CD14-positive monocyte (primary cell): ENCODE measurements at regions not wholly inside any gene's neighbourhood (a gene's known extent, or its start where the extent isn't known, plus 50 kb on each side); places are given as distances from the start of the nearest gene placed in this dataset.

Source experiments
- DNase-seq, 3 donors: peaks; one replicate each; pipeline ENCODE4 v3.0.0-alpha.2; 2011 to 2022
- H2AFZ ChIP-seq: 2 replicates; pipeline ENCODE4 v1.6.0; 2012; ENCODE audit warnings: mild to moderate bottlenecking, low read depth, low read length, inconsistent platforms; ENCODE audit not compliant: insufficient read depth, poor library complexity, severe bottlenecking
- H3K27ac ChIP-seq, 2 donors: 1 replicate in 1 of 2; 2 replicates in 1 of 2; pipeline ENCODE4 v1.5.1; 2012 to 2013; ENCODE audit warnings: low read length in 2 of 2, control low read depth in 1 of 2, inconsistent platforms in 1 of 2, low read depth in 1 of 2, mild to moderate bottlenecking in 1 of 2
- H3K27me3 ChIP-seq, 2 donors: one replicate each; pipeline versions ENCODE4 v1.6.0 to v1.6.1; 2011 to 2013; ENCODE audit warnings: low read length in 2 of 2; ENCODE audit not compliant: control insufficient read depth in 2 of 2, insufficient read depth in 2 of 2
- H3K36me3 ChIP-seq, 2 donors: replicated peaks in 1 of 2; 1 replicate in 1 of 2; 2 replicates in 1 of 2; pipeline versions ENCODE4 v1.5.1 to v1.6.1; 2012 to 2013; ENCODE audit warnings: low read length in 2 of 2, control low read depth in 1 of 2, inconsistent platforms in 1 of 2, mild to moderate bottlenecking in 1 of 2; ENCODE audit not compliant: insufficient read depth in 2 of 2, control insufficient read depth in 1 of 2
- H3K4me1 ChIP-seq, 2 donors: 1 replicate in 1 of 2; 2 replicates in 1 of 2; pipeline versions ENCODE4 v1.5.1 to v1.6.1; 2012 to 2013; ENCODE audit warnings: low read length in 2 of 2, control low read depth in 1 of 2, inconsistent platforms in 1 of 2, mild to moderate bottlenecking in 1 of 2, moderate library complexity in 1 of 2; ENCODE audit not compliant: insufficient read depth in 2 of 2, control insufficient read depth in 1 of 2
- H3K4me2 ChIP-seq: replicated peaks from 2 replicates; pipeline ENCODE3; 2012; ENCODE audit warnings: low read length, moderate library complexity, mild to moderate bottlenecking; ENCODE audit not compliant: poor library complexity, severe bottlenecking; ENCODE audit errors: extremely low read depth
- H3K4me3 ChIP-seq, 3 experiments: fragments of 200-600 bp in 1 of 3; sonication (generic) in 1 of 3; replicated peaks in 1 of 3; 1 replicate in 2 of 3; 2 replicates in 1 of 3; pipeline ENCODE4 v1.5.1; 2011 to 2013; ENCODE audit warnings: low read length in 3 of 3, mild to moderate bottlenecking in 3 of 3, control low read depth in 2 of 3, low read depth in 2 of 3, inconsistent platforms in 1 of 3, moderate library complexity in 1 of 3
- H3K79me2 ChIP-seq: 2 replicates; pipeline ENCODE4 v1.6.0; 2012; ENCODE audit warnings: mild to moderate bottlenecking, control low read depth, inconsistent platforms, low read length, moderate library complexity; ENCODE audit not compliant: insufficient read depth
- H3K9ac ChIP-seq: 2 replicates; pipeline ENCODE4 v1.6.0; 2017; ENCODE audit warnings: low read length, mild to moderate bottlenecking; ENCODE audit not compliant: insufficient read depth, poor library complexity, severe bottlenecking
- H3K9me3 ChIP-seq, 2 donors: replicated peaks in 1 of 2; 1 replicate in 1 of 2; 2 replicates in 1 of 2; pipeline versions ENCODE4 v1.5.1 to v1.6.1; 2012 to 2013; ENCODE audit warnings: low read length in 2 of 2, control low read depth in 1 of 2; ENCODE audit not compliant: control insufficient read depth in 1 of 2, insufficient read depth in 1 of 2
- H4K20me1 ChIP-seq: 2 replicates; pipeline ENCODE4 v1.6.0; 2012; ENCODE audit warnings: mild to moderate bottlenecking, low read length, control low read depth, moderate library complexity; ENCODE audit not compliant: insufficient read depth
- H3K27ac Mint-ChIP-seq, 7 donors: one replicate each; pipeline ENCODE4 v1.8.0; 2020; ENCODE audit warnings: mild to moderate bottlenecking in 7 of 7, mixed read lengths in 7 of 7, moderate library complexity in 6 of 7, inconsistent platforms in 2 of 7
- H3K27me3 Mint-ChIP-seq, 3 donors: one replicate each; pipeline ENCODE4 v1.8.0; 2021 to 2022; ENCODE audit warnings: low read depth in 3 of 3, mild to moderate bottlenecking in 3 of 3, mixed read lengths in 3 of 3, moderate library complexity in 3 of 3, inconsistent platforms in 1 of 3
- H3K36me3 Mint-ChIP-seq, 2 donors: one replicate each; pipeline ENCODE4 v1.8.0; 2020; ENCODE audit warnings: mixed read lengths in 2 of 2, inconsistent platforms in 1 of 2, mild to moderate bottlenecking in 1 of 2
- H3K4me1 Mint-ChIP-seq: one replicate; pipeline ENCODE4 v1.8.0; 2020; ENCODE audit warnings: mild to moderate bottlenecking, mixed read lengths
- H3K4me3 Mint-ChIP-seq, 2 donors: one replicate each; pipeline ENCODE4 v1.8.0; 2020; ENCODE audit warnings: mild to moderate bottlenecking in 2 of 2, mixed read lengths in 2 of 2, moderate library complexity in 1 of 2
- H3K9me3 Mint-ChIP-seq, 7 donors: one replicate each; pipeline ENCODE4 v1.8.0; 2020 to 2022; ENCODE audit warnings: mixed read lengths in 7 of 7, mild to moderate bottlenecking in 6 of 7, moderate library complexity in 6 of 7, inconsistent platforms in 2 of 7
- WGBS: methylation state at CpG from one replicate; pipeline ENCODE4 v1.1.5; 2013; ENCODE audit warnings: missing lambda C conversion rate; ENCODE audit not compliant: insufficient coverage; 5-methylcytosine and 5-hydroxymethylcytosine counted together
- intact Hi-C, 2 donors: fragments of 100-400 bp; cut with micrococcal nuclease; formaldehyde crosslinking; loops; one replicate each; pipeline versions ENCODE4 v1.15.0 to v1.15.1; 2023
- TF ChIP-seq, protein P1 (sequence below): fragments of 200-600 bp; IDR thresholded peaks from one replicate; pipeline ENCODE4 v1.8.0; 2022; ENCODE audit warnings: antibody characterized with exemption, mild to moderate bottlenecking

DNA sequence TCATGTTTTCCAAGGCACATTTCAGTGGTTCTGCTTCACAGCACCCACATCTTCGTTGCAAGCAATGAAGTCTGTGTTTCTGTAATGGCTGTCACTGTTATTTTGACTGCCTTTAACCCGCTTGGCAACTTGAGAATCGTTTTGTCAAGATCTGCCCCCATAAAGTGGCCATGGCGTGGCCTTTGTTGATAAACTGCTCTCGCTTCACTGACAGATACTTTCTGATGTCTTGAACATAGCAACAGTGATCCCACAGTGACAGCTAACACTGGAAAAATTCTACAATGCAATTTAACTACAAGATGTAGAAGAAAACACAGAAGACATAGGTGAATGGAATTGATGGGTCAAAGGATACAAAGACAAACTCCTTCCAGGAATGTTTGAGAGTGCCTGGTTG lies 184.2 kb downstream of the KLHL28 start:
- Histone ChIP-seq H2AFZ (no peak overlapping the region), H3K36me3 (no peaks in the 10 kb centered on the region), H3K9ac (no peak overlapping the region), H3K27me3 (no peaks in the 10 kb centered on the region), H3K4me3 (no peak overlapping the region), H3K4me1 (no peaks in the 10 kb centered on the region), H3K9me3 (no peaks in the 10 kb centered on the region), H3K27ac (no peak overlapping the region), H4K20me1 (no peaks in the 10 kb centered on the region), H3K79me2 (no peaks in the 10 kb centered on the region), H3K4me2 (no peak overlapping the region)
- H3K4me3 Mint-ChIP-seq = no peak overlapping the region
- H3K27ac Mint-ChIP-seq = no peak overlapping the region
- H3K27me3 Mint-ChIP-seq = peaks cover 2 to 4% (median 2%) of the 10 kb centered on the region in 3 donors
- intact Hi-C loops = no loop called here
- H3K36me3 Mint-ChIP-seq = no peaks in the 10 kb centered on the region
- H3K4me1 Mint-ChIP-seq = no peaks in the 10 kb centered on the region
- H3K9me3 Mint-ChIP-seq = peaks cover 0 to 4% (median 3%) of the 10 kb centered on the region in 7 donors
- TF ChIP-seq, protein P1, sequence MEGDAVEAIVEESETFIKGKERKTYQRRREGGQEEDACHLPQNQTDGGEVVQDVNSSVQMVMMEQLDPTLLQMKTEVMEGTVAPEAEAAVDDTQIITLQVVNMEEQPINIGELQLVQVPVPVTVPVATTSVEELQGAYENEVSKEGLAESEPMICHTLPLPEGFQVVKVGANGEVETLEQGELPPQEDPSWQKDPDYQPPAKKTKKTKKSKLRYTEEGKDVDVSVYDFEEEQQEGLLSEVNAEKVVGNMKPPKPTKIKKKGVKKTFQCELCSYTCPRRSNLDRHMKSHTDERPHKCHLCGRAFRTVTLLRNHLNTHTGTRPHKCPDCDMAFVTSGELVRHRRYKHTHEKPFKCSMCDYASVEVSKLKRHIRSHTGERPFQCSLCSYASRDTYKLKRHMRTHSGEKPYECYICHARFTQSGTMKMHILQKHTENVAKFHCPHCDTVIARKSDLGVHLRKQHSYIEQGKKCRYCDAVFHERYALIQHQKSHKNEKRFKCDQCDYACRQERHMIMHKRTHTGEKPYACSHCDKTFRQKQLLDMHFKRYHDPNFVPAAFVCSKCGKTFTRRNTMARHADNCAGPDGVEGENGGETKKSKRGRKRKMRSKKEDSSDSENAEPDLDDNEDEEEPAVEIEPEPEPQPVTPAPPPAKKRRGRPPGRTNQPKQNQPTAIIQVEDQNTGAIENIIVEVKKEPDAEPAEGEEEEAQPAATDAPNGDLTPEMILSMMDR = no peak
- 68% methylated on average over 4 of the region's 5 CpGs for WGBS
- DNase-seq = no peak

DNA sequence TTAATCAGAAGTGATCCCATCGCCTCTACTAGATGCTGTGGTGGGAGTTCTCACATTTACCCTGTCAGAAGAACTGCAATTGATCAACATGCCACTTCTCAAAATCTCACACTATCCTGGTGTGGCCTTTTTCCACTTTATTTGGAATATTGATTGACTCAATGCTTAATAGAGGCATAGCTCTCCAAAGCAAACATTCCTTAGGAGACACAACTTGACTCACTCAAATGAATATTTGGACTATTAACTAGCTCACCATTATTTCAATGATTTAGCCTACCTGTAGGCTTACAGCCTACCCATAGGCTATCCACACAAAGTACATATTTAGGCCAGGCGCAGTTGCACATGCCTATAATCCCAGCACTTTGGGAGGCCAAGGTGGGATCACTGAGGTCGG lies 186.5 kb downstream of the KLHL28 start:
- 88% methylated on average over 1 of the region's 3 CpGs for WGBS
- no peak overlapping the region for H3K27ac Mint-ChIP-seq
- H4K20me1 ChIP-seq = no peaks in the 10 kb centered on the region
- peaks cover under 1 to 4% (median 2%) of the 10 kb centered on the region in 3 donors for H3K27me3 Mint-ChIP-seq
- H3K27ac ChIP-seq = no peak overlapping the region
- H3K9me3 Mint-ChIP-seq = peaks cover 0 to 4% (median 3%) of the 10 kb centered on the region in 7 donors
- no peaks in the 10 kb centered on the region for H3K79me2 ChIP-seq
- H3K36me3 ChIP-seq = no peaks in the 10 kb centered on the region
- intact Hi-C loops = no loop called here
- H3K36me3 Mint-ChIP-seq = no peaks in the 10 kb centered on the region
- H3K4me3 Mint-ChIP-seq = no peak overlapping the region
- DNase-seq = no peak
- TF ChIP-seq, protein P1 = no peak
- no peak overlapping the region for H3K4me2 ChIP-seq
- H2AFZ ChIP-seq = no peak overlapping the region
- H3K4me1 Mint-ChIP-seq = no peaks in the 10 kb centered on the region
- H3K27me3 ChIP-seq = no peaks in the 10 kb centered on the region
- no peaks in the 10 kb centered on the region for H3K9me3 ChIP-seq
- no peaks in the 10 kb centered on the region for H3K4me1 ChIP-seq
- no peak overlapping the region for H3K9ac ChIP-seq
- H3K4me3 ChIP-seq = no peak overlapping the region
